ENCODE measurements at regions not wholly inside any gene's neighbourhood (a gene's known extent, or its start where the extent isn't known, plus 50 kb on each side); places are given as distances from the start of the nearest gene placed in this dataset.

- DNase-seq, result no peak
These were observed 54.4 kb downstream of the NIBAN1 start for GRCh38 chr1:184919892-184920291.

- no peak for DNase-seq
These were observed 58.7 kb downstream of the NIBAN1 start for GRCh38 chr1:184915463-184916090.

- no peak for DNase-seq
These were observed 60.2 kb downstream of the NIBAN1 start for GRCh38 chr1:184914149-184914548.

- DNase-seq, result no peak
These were observed 61.9 kb downstream of the NIBAN1 start for GRCh38 chr1:184912392-184912791.

- no peak for DNase-seq
These were observed 62.5 kb downstream of the NIBAN1 start for GRCh38 chr1:184911830-184912229.

GRCh38 chr1:184911103-184911745 is 63.1 kb downstream of the NIBAN1 start:
- no peak for DNase-seq

- no peak for DNase-seq
These were observed 63.6 kb downstream of the NIBAN1 start for GRCh38 chr1:184910691-184911091.

GRCh38 chr1:184910005-184910404 is 64.3 kb downstream of the NIBAN1 start:
- DNase-seq, result no peak

GRCh38 chr1:184909019-184909418 is 65.3 kb downstream of the NIBAN1 start:
- DNase-seq, result no peak

- no peak for DNase-seq
These were observed 65.8 kb downstream of the NIBAN1 start for GRCh38 chr1:184908506-184908905.

- DNase-seq, result no peak
These were observed 66.8 kb downstream of the NIBAN1 start for GRCh38 chr1:184907500-184907899.

GRCh38 chr1:184906761-184907160 is 67.5 kb downstream of the NIBAN1 start:
- no peak for DNase-seq

- DNase-seq, result peak; percentile 81
These were observed 68.5 kb downstream of the NIBAN1 start for GRCh38 chr1:184905601-184906322.

- DNase-seq, result no peak
These were observed 71.1 kb downstream of the NIBAN1 start for GRCh38 chr1:184903111-184903692.

- DNase-seq, result no peak
These were observed 73.8 kb downstream of the NIBAN1 start for GRCh38 chr1:184900507-184900906.

- no peak for DNase-seq
These were observed 78.3 kb downstream of the NIBAN1 start for GRCh38 chr1:184896000-184896399.

GRCh38 chr1:184895086-184895485 is 79.2 kb downstream of the NIBAN1 start:
- DNase-seq, result no peak

GRCh38 chr1:184893695-184894094 is 80.6 kb downstream of the NIBAN1 start:
- DNase-seq, result no peak

- no peak for DNase-seq
These were observed 82.2 kb downstream of the NIBAN1 start for GRCh38 chr1:184892116-184892515.

- DNase-seq, result no peak
These were observed 82.9 kb downstream of the NIBAN1 start for GRCh38 chr1:184891440-184891839.

- no peak for DNase-seq
These were observed 83.8 kb downstream of the NIBAN1 start for GRCh38 chr1:184890539-184890973.

GRCh38 chr1:184889902-184890301 is 84.4 kb downstream of the NIBAN1 start:
- no peak for DNase-seq

GRCh38 chr1:184889166-184889565 is 85.1 kb downstream of the NIBAN1 start:
- no peak for DNase-seq

GRCh38 chr1:184888505-184888904 is 85.8 kb downstream of the NIBAN1 start:
- DNase-seq, result no peak

Data from SHP77 treated with DMSO at 0.1 percent for 48 hours (cell line).